ENCODE measurements at regions not wholly inside any gene's neighbourhood (a gene's known extent, or its start where the extent isn't known, plus 50 kb on each side); places are given as distances from the start of the nearest gene placed in this dataset.
"Not testable (repeated sequence)": the region's sequence is repeated elsewhere in the genome, so short reads cannot be mapped to it uniquely, and the experiment has no call there.

DNA sequence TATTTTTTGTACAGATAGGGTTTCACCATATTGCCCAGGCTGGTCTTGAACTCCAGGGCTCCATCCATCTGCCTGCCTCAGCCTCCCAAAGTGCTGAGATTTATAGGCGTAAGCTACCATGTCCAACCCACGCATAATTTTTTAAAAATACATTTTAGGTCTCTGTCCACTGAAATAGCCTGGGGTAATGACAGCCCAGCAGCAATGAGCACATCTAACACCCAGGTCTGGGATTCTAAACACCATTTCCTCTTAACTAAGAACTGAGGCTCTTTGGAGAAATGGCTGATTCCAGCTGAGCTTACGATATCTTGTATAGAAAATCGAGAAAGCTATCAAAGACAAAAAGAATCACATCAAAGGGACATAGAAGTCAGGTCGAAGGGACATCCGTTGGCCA lies 245.3 kb downstream of the PARN start:
- DNase-seq: no peak

DNA sequence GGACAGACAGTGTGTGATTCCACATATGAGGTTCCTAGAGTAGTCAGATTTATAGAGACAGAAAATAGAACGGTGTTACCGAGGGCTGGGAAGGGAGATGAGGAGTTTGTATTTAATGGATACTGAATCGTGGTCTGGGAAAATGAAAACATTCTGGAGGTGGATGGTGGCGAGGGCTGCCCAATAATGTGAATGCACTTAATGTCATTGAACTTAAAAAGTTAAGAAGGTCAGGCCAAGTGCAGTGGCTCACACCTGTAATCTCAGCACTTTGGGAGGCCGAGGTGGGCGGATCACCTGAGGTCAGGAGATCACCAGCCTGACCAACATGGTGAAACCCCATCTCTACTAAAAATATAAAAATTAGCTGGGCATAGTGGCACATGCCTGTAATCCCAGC lies 246.2 kb downstream of the PARN start:
- not testable (repeated sequence) for DNase-seq

DNA sequence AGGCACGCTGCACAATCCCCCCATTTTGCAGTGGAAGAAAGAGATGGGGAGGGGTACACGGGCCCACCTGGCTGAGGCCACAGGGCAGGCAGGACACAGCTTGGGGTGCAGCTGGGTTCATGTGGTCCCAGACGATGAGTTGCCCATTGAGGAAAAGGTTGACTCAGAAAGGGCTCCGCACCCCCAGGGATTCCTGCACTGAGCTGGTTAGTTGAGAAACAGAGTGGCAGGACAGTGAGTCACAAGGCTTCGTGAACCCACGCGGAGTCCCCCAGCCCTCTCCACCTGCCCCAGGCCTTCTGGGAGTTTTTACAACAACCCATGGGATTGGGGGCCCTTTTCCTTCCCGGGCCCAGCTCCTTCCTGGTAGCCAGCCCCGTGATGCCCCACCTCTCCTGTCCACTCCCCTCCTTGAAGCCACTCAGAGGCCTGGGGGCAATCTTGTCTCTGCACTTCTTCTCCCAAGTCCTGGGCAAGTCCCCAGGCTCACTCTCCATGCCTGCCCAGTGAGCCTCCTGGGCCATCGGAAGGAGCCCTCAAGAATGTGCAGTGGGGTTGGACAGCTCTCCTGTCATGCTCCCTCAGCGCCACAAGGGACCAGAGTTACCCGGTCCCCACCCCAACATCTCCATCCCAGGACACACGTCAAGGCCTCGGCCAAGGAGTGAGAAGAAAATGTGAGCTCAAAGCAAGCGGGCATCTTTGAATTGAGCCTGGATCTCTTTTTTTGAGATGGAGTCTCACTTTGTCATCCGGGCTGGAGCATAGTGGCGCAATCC lies 251.2 kb downstream of the PARN start:
- no peak for DNase-seq

DNA sequence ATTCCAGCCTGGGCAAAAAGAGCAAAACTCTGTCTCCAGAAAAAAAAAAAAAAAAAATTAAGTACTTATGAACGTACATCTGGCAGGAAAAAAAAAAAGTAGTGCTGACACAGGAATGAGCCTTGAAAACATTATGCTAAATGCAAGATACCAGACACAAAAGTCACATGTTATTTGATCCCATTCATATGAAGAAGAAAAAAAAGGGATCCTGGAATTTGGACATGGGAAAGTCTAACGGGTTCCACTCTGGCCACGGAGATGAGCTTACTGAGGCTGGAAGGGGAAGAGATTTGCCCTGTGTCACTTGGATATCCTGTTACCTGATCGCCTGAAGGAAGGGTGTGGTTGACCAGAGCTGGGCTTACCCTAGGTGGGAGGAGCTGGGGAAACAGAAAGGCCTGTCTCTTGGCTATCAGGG lies 251.9 kb downstream of the PARN start:
- no peak for DNase-seq

DNA sequence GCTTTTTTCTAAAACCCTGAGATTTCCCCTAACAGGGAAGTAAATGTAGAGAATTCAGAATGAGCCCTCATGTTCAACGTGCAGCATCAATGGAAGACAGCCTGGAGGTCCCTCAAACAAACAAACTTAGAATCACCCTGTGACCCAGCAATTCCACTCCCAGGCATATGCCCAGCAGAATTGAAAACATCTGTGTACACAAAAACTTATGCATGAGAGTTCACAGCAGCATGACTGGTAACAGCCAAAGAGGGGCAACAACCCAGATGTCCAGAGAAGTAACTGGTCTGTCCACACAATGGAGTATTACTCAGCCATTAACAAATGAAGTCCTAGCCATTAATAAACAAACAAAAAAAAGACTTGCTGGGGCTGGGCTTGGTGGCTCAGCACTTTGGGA lies 252.7 kb downstream of the PARN start:
- DNase-seq: no peak

DNA sequence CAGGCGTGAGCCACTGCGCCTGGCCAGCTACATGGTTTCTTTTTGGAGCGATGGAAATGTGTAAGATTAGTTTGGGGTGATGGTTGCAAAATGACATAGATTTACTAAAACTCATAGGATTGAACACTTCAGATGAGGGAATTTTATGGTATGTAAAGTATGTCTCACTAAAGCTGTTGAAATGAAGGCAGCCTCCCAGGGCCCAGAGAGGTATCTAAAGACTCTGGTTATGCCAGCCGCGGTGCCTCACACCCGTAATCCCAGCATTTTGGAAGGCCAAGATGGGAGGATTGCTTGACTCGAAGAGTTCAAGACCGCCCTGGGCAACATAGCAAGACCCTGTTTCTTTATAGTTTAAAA lies 254.9 kb downstream of the PARN start:
- DNase-seq: no peak

DNA sequence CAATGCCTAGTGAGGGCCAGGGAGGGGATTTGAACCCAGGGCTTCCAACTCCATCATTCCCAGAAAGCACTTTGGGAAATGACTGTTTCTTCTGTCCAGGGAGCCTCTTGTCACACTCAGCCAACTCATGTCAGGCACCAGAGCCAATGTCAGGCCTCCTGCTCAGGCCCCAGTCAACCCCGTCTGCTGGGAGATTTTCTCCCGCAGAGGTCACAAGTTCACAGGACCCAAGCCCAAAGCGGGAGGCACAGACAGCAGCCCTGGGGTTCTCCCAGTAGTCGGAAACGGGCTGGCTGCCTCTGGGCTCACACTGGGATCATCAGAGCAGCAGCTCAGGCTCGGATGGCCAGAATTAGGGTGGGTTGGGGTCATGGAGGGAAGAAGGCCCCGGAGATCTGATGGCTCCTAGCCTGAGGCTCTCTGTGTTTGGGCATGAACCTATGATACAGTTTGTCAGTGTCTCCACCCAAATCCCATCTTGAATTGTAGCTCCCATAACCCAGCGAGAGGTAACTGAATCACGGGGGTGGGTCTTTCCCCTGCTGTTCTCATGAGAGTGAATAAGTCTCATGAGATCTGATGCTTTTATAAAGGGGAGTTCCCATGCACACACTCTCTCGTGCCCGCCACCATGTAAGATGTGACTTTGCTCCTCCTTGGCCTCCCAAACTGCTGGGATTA lies 255.5 kb downstream of the PARN start:
- no peak for DNase-seq

DNA sequence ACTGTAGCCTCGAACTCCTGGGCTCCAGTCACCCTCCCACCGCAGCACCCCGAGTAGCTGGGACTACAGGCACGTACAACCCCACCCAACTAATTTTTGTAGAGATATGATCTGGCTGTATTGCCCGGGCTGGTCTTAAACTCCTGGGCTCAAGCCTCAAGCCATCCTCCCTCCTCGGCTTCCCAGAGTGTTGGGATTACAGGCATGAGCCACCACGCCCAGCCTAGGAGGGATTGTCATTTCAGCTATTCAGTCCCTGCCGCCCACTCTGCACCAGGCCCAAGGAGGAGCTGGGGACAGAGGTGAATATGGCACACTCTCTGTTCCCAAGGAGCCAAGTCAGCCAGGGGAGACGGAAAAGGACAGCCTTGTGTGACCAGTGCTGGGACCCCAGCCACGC lies 256.2 kb downstream of the PARN start:
- no peak for DNase-seq

DNA sequence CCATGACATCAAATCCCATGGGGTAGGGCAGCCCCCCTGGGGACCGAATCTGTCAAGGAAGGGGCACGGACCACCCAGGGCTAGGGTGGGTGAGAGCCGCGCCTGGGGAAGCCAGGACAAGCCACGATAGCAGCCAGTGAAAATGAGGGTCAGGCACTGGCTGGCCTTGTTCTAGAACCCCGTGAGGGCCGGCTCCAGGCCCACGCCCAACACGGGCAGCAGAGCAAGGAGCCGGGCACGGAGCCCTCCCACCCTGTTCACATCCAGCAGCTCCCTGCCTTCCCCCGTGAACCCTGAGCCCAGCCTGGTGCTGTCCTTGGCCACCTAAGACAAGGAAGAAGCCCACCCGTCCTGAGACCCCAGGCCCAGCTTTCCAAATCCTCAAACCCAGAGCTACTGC lies 256.7 kb downstream of the PARN start:
- DNase-seq: no peak

DNA sequence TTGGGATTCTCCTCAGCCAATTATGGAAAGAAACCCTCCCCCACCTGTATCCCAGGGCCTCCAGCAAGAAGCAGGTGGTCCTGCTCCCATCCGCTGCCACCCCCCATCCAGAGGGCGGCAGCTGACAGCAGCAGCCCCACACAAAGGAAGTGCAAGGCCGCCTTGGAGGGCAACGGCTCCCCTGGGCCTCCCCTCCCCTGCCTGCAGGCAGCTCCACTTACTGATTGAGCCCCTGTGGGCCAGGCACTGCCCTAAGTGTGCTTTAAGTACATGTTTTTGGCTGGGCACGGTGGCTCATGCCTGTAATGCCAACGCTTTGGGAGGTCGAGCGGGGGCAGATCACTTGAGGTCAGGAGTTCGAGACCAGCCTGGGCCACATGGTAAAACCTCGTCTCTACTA lies 257.6 kb downstream of the PARN start:
- no peak for DNase-seq

DNA sequence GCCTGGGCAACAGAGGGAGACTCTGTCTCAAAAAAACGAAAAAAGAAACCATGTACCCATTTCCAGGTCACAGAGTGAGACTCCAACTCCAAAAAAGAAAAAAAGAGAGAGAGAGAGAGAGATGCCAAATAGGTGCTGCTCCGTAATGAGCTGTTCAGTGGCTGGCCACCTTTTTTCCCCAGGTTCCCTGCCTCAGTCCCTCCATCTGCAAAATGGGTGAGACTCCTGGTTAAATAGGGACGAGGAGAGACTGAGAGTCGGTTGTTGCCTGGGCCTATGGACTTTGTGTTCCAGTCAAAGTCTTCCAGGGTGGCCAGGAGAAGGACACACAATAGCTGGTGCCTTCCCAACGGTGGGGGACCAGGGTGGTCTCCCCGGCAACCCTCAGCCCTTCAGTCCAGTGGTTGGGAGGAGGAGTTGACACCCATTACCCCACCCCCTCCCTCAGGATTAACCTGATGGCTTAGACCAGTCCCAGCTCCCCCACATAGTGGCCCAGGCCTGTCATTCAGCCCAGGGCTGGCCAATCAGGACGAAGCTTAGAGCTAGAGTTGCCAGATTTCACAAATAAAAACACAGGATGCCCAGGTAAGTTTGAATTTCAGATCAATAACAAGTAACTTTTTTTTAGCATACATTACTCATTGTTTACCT lies 258.2 kb downstream of the PARN start:
- DNase-seq: no peak

DNA sequence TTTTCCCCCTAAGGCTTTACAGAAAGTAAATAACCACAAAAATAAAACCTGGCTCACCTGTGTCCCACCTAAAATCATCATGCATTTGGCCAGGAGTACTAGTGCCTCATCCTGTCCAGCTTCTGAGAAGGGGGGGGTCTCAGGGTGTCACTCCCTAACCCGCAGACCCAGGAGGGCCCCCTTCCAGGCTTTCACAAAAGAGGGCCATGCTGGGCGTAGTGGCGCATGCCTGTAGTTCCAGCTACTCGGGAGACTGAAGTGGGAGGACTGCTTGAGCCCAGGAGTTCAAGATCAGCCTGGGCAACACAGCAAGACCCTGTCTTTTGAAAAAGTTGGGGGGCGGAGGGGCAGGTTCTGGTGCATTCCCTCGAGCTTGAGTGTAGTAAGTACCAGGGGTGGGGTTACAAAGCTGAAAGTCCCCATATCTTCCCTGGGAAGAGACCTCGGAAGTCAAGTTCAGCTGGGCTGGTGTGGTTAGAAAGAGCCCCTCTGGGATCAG lies 259.3 kb downstream of the PARN start:
- no peak for DNase-seq

DNA sequence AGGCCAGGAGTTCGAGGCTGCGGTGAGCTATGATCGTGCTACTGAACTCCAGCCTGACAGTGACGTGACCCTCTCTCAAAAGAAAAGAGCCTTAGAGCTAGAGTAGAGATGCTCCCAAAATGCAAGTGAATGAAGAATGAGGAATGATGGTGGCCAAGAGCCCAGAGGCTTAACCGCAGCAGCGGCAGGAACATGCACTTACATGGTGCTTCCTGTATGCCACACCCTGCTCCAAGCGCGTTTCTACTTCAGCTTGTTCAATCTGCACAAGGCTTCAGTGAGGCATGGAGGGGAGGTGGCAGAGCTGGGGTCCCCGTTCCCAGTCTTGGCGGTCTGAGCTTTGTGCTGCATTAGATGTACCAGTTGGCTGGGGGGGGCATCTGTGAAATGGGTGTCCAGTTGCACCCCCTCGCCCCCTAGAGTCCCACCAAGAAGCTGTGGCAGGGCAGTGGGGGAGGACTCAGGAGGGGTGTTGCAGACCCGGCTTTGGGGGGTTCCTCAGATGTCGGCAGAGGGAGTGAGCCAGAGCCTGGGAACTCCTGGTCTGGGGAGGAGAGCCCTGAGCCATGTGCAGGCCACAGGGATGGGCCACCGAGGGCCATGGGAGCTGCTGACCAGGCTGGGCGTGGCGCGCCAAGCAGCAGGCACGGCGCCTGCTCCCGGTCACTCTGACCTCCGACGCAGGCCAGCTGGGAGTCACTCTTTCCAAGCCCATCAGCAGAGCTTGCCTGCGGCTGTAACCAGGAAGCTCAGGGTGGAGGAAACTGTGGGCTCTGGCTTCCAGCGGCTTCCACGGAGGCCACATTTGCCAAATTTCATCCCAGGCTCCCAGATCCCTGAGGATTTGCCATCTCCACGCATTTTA lies 260.1 kb downstream of the PARN start:
- DNase-seq: no peak

DNA sequence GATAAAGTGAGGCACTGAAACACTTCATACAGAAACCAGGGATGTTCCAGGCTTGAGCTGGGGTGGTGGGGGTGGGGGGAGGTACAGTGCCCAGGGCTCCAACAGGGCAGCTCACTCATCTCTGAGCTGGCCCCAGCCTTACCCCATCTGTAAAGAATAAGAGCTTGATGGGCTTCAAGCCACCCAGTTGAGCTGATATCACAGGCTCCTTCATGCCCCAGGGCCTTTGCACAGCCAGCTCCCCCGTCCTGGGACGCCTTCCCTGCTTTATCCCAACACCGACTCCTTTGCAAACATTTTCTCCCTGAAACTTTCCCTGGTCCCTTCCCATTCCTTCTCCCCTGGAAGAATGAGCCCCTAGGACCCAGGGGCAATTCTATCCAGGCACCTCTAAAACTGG lies 261.7 kb downstream of the PARN start:
- no peak for DNase-seq

DNA sequence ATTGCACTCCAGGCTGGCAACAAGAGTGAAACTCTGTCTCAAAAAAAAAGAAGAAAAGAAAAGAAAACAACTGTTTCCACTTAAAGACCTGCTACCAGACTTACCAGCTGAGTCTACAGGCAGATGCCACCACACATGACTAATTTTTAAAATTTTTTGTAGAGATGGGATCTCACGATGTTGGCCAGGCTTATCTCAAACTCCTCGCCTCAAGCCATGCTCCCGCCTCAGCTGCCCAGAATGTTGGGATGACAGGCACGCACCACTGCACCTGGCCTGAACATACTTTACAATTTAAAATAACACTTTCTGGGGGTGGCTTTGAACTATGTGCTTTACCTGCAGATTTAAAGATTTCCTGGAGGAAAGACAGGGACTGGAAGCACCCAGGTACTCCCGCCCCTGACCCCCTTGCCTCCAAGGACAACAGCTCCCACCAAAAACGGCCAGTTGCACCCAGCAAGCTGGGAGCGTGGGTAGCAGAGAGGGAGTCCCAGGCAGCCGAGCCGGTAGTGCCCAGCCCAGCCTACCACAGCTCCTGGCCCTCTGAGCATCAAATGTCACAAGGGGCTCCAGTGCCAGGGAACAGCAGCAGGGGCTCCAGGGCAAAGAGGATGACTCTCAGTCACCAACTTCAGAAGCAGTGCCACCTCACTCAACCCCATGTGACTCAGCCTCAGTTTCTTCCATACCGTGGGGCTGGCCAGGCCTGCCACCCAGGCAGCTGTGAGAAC lies 262.9 kb downstream of the PARN start:
- DNase-seq: no peak

DNA sequence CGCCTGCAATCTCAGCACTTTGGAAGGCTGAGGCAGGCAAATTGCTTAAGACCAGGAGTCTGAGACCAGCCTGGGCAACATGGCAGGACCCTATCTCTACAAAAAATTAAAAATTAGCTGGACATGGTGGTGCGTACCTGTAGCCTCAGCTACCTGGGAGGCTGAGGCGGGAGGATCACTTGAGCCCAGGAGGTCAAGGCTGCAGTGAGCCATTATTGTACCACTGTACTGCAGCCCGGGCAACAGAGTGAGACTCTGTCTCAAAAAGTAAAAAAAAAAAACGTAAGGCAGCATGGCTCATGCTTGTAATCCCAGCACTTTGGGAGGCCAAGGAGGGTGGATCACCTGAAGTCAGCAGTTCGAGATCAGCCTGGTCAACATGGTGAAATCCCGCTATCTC lies 263.6 kb downstream of the PARN start:
- DNase-seq: no peak

DNA sequence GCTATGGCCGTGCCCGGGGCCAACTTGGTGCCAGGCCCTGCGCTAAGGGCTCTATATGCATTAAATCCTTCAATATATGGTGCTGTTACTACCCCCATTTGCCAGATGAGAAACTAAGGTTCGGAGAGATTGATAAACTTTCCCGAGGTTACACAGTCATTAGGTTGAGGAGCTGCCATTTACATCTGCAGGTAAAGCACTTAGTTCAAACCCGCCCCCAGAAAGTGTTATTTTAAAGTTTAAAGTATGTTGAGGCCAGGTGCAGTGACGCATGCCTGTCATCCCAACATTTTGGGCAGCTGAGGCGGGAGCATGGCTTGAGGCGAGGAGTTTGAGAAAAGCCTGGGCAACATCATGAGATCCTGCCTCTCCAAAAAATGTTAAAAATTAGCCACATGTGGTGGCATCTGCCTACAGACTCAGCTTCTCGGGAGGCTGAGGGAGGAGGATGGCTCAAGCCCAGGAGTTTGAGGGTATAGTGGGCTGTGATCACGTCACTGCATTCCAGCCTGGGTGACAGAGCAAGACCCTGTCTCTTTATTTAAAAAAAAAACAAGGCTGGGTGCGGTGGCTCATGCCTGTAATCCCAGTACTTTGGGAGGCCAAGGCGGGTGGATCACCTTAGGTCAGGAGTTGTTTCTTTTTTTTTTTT lies 264.7 kb downstream of the PARN start:
- no peak for DNase-seq

DNA sequence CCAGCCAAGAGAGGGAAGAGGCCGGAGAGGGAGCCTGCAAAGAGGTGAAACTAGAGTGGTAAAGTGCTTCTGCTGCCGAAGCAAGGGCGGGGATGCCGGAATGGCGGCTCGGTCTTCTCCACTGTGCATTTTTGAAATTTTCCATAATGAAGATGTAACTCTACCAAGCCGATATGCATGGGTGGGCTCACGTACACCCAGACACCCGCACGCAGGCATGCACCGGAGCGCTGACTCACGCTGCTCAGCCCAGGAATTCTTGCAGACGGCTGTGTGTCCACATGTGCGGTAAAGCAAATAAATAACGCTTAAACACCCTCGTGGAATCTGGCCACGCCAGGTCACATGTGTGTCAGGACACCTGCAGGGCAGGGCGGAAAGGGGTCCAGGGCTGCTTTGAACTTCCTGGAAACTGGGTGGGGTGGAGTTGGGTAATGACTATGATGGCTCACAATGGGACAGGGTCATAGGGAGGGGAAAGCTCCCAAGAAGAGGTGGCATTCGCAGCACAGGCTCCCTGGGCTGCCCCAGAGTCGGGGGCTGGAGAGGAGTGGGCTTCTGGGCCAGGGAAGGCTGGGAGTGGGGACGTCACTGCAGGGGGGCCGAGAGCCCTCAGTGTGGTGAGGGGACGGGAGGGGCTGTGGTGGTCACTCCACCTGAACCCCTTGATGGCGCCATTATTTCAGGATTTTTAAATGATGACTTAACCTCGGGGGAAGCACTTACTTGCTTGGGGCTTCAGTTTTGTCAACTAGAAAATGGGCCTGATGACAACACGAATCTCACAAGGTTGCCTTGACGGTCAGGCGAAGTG lies 265.5 kb downstream of the PARN start:
- no peak for DNase-seq

DNA sequence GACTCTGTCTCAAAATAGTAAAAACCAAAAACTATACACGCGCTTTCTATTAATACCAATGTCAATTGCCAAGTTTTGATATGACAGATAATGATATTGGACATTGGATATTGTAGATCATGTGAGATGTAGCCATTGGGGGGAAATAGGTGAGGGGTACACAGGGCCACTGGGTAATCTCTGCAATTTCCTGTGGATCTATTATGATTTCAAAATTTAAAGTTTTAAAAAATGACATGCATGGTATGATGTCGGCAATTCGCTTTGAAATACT lies 266.0 kb downstream of the PARN start:
- no peak for DNase-seq

DNA sequence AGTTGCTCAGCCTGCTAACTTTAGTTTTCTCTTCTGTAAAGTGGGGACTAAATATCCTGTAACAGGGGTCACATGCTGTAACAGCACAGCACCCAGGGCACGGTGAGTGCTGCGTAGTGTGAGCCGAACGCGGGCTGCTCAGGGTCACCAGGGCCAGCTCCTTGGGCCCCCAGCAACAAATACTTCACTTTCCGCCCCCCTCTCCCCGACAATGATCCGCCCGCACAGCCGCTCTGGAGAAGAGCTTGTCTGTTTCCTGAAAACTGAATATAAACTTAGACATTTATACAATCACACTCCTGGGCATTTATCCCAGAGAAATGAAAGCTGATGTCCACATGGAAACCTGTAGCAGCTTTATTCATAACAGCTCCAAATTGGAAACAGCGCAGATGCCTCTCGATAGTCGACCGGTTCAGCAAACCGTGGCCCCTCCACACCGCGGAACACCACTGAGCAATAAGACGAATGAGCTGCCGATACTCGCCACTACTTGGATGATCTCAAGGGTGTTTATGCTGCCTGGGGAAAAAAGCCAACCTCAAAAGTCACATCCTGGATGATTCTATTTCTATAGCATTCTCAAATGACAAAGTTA lies 267.2 kb downstream of the PARN start:
- DNase-seq: no peak
